Ovary (tissue), 7 donors: ENCODE measurements at regions not wholly inside any gene's neighbourhood (a gene's known extent, or its start where the extent isn't known, plus 50 kb on each side); places are given as distances from the start of the nearest gene placed in this dataset.
A peak's percentile ranks its signal among the peaks of the same experiment; 100 is the strongest.

Experiments
- DNase-seq, 5 donors: peaks; one replicate each; pipeline ENCODE4 v3.0.0-alpha.2; 2019 to 2020
- H3K27ac ChIP-seq, 2 donors: fragments of 200-600 bp; one replicate each; pipeline versions ENCODE4 v1.5.1 to v1.8.0; 2019 to 2022
- H3K27me3 ChIP-seq: fragments of 200-600 bp; one replicate; pipeline ENCODE4 v1.8.0; 2022
- H3K36me3 ChIP-seq: fragments of 200-600 bp; sonication (generic); one replicate; pipeline ENCODE4 v1.5.1; 2019
- H3K4me1 ChIP-seq: one replicate; pipeline ENCODE4 v1.8.1; 2013; ENCODE audit warnings: mild to moderate bottlenecking, moderate library complexity; ENCODE audit not compliant: insufficient read depth
- H3K4me3 ChIP-seq: fragments of 200-600 bp; sonication (generic); one replicate; pipeline ENCODE4 v1.5.1; 2017
- H3K9me3 ChIP-seq, 2 donors: fragments of 200-600 bp in 1 of 2; sonication (generic) in 1 of 2; one replicate each; pipeline versions ENCODE4 v1.5.1 to v1.8.1; 2013 to 2019; ENCODE audit warnings: mild to moderate bottlenecking in 1 of 2, moderate library complexity in 1 of 2
- EP300 ChIP-seq: sonication (generic); formaldehyde crosslinking; IDR thresholded peaks from one replicate; pipeline ENCODE4 v1.6.1; 2017; ENCODE audit warnings: antibody characterized with exemption
- POLR2A ChIP-seq: fragments of 450-650 bp; IDR thresholded peaks from one replicate; pipeline ENCODE4 v1.6.1; 2017; ENCODE audit warnings: antibody characterized with exemption, mild to moderate bottlenecking, moderate library complexity
- WGBS, 3 donors: extraction: QIAGEN DNeasy Blood & Tissue Kit in 1 of 3; methylation state at CpG; one replicate each; pipeline versions ENCODE4 v1.1.5 to v1.1.7; 2013 to 2017; 5-methylcytosine and 5-hydroxymethylcytosine counted together
- intact Hi-C, 4 donors: fragments of 100-400 bp; cut with DNase I; formaldehyde crosslinking; loops; one replicate each; pipeline versions ENCODE4 v1.11.0 to v1.15.1; 2022 to 2023
- TF ChIP-seq, protein P1 (sequence below), 3 donors: fragments of 450-650 bp in 2 of 3; fragments of 200-600 bp in 1 of 3; IDR thresholded peaks; one replicate each; pipeline versions ENCODE4 v1.5.1 to v1.8.0; 2016 to 2022; ENCODE audit warnings: antibody characterized with exemption in 3 of 3, mild to moderate bottlenecking in 1 of 3
- donor health status: DM: no; HTN: no; CAD: no; lungs with moderate emphysema.
- donor health status: DM: no; HTN: no; CAD: no.
- donor health status: Bipolar disorder and iron deficiency.
- donor health status: DM: no; HTN: no; CAD: no.
- donor health status: DM: yes; HTN: yes; CAD: no.

DNA sequence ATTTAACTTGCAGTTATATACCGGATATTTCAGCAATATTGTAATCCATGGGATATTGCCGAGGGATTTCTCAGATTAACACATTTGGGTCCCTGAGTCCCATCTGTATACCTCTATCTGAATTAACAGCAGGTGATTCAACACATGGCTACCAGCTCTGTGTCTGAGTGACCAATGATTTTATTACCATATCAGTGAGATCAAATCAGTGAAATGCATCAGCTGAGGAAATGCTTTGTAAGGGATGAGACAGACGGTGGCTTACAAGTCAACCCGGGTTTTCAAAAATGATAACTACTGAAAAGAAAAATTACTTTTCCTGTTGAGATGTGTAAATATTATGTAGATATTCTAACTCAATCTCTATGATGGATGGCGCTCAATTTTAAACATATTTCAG is 504.1 kb upstream of the PKN2 start:
- no peak for DNase-seq
- H3K4me1 ChIP-seq, result peaks cover 4% of the 10 kb centered on the region
- no peaks in the 10 kb centered on the region for H3K36me3 ChIP-seq
- no peaks in the 10 kb centered on the region for H3K9me3 ChIP-seq
- intact Hi-C loops, result loop anchor here in 2 of 4 donors (5.0 to 10.0 kb wide), 2 partner anchors 122 to 125 kb away; no protein-coding TSS in a partner anchor
- 72 to 82% (median 74%) methylated on average over 5 of the region's 5 CpGs for WGBS, 3 donors
- H3K27me3 ChIP-seq, result no peaks in the 10 kb centered on the region
- TF ChIP-seq EP300 (no peak), POLR2A (no peak)
- TF ChIP-seq, protein P1, sequence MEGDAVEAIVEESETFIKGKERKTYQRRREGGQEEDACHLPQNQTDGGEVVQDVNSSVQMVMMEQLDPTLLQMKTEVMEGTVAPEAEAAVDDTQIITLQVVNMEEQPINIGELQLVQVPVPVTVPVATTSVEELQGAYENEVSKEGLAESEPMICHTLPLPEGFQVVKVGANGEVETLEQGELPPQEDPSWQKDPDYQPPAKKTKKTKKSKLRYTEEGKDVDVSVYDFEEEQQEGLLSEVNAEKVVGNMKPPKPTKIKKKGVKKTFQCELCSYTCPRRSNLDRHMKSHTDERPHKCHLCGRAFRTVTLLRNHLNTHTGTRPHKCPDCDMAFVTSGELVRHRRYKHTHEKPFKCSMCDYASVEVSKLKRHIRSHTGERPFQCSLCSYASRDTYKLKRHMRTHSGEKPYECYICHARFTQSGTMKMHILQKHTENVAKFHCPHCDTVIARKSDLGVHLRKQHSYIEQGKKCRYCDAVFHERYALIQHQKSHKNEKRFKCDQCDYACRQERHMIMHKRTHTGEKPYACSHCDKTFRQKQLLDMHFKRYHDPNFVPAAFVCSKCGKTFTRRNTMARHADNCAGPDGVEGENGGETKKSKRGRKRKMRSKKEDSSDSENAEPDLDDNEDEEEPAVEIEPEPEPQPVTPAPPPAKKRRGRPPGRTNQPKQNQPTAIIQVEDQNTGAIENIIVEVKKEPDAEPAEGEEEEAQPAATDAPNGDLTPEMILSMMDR (IDR thresholded peaks at IDR 0.05), result no peak
- no peak overlapping the region for H3K4me3 ChIP-seq
- H3K27ac ChIP-seq, result no peak overlapping the region

DNA sequence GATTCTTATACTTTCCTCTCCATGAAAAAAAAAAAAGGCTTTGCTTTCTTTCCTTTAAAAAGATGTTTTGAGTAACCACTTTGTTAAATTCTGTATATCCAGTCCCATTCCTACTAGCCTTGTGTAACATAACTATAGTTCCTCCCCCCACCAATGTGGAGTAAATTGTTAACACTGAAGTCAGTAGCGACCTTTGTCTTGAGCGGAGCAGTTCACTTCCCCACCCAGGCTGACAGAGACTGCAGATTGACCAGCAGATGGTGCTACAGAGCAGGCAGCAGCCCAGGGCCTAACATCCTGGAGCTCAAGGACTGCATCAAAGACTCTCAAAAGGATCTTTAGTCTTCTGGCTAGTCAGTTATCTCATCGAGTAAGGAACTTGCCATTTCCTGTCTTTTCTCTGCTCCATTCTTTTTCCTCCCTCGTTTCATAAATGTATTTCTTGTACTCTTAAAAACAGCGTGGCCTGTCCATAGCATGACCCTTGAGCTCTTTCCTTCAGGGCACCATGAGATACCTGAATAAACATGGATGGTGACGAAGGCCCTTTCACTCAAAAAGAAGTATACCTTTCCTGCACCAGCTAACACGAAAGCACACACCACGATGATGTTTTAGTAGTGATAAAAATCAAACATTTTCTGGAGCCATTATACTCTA is 503.5 kb upstream of the PKN2 start:
- Histone ChIP-seq H3K4me3 (no peak overlapping the region), H3K9me3 (no peaks in the 10 kb centered on the region), H3K27ac (no peak overlapping the region), H3K27me3 (no peaks in the 10 kb centered on the region), H3K36me3 (no peaks in the 10 kb centered on the region), H3K4me1 (peaks cover 2% of the 10 kb centered on the region)
- DNase-seq, result peak; percentile 65 to 77 (median 71)
- intact Hi-C loops, result loop anchor here in 1 of 4 donors (5.0 kb wide), 1 partner anchor 122 kb away; no protein-coding TSS in a partner anchor
- TF ChIP-seq POLR2A, result no peak
- TF ChIP-seq, protein P1 (IDR thresholded peaks at IDR 0.05), result peak; percentile 71 to 78 (median 74)
- 40 to 43% (median 41%) methylated on average over 8 of the region's 8 CpGs for WGBS, 3 donors

DNA sequence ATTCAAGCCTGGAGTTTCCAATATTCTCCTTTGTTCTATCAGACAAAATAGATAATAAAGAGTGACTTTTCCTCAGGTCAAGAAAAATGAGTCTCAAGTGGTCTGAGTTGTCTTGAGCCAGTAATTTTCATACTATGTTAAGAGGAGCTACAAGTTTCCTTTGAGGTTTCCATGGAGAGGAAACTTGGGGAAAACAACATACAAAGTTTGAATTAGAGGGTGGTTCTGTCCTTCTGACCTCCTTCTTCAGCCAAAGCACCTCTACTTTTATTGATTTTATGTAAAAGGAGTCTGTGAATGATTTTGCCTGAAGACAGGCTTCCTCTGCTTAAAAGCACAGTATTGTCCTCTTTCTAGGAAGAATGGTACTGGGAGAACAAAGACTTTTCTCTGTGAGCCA is 497.2 kb upstream of the PKN2 start:
- no peaks in the 10 kb centered on the region for H3K36me3 ChIP-seq
- no peak for DNase-seq
- H3K4me3 ChIP-seq, result no peak overlapping the region
- no peaks in the 10 kb centered on the region for H3K9me3 ChIP-seq
- H3K27me3 ChIP-seq, result no peaks in the 10 kb centered on the region
- TF ChIP-seq, protein P1 (IDR thresholded peaks at IDR 0.05), result no peak
- TF ChIP-seq EP300 (no peak), POLR2A (no peak)
- no peaks in the 10 kb centered on the region for H3K4me1 ChIP-seq
- intact Hi-C loops, result no loop called here
- H3K27ac ChIP-seq, result no peak overlapping the region

DNA sequence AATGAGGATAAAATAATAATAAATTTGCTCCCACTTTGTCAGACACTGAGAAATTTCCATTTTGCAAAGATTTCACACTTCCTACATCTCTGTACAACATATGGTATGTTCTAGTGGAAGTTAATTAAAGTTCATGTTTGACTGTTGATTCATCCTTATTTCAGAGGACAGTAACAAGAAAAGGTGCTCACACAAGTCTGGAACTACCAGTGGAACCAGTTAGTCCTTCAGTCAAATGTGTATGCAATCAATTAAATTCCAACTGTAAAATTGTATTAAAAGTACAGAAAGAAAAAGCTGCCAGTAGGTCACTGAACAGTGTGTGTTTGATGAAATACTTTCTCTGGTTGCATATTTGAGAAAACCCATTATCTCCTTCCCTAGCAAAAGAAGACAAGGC is 496.0 kb upstream of the PKN2 start:
- DNase-seq, result no peak
- Histone ChIP-seq H3K4me1 (no peaks in the 10 kb centered on the region), H3K27ac (no peak overlapping the region), H3K36me3 (no peaks in the 10 kb centered on the region), H3K9me3 (no peaks in the 10 kb centered on the region), H3K27me3 (no peaks in the 10 kb centered on the region), H3K4me3 (no peak overlapping the region)
- TF ChIP-seq POLR2A (no peak), EP300 (no peak)
- TF ChIP-seq, protein P1 (IDR thresholded peaks at IDR 0.05), result no peak
- intact Hi-C loops, result no loop called here
